Neural cell (in vitro differentiated cells): ENCODE measurements at regions not wholly inside any gene's neighbourhood (a gene's known extent, or its start where the extent isn't known, plus 50 kb on each side); places are given as distances from the start of the nearest gene placed in this dataset.

Experiments used
- H2AFZ ChIP-seq: fragments of 200-600, 300-800 bp; sonication (generic), shearing (Covaris generic); 2 replicates; pipeline ENCODE4 v1.6.0; 2014; ENCODE audit warnings: low read depth, mild to moderate bottlenecking, antibody characterized with exemption, low read length, moderate library complexity
- H3F3A ChIP-seq: fragments of 200-600 bp; shearing (Covaris generic); 2 replicates; pipeline ENCODE4 v1.6.1; 2016; ENCODE audit warnings: mild to moderate bottlenecking, moderate library complexity, mixed read lengths, antibody characterized with exemption, low read length; ENCODE audit not compliant: insufficient read depth, poor library complexity, severe bottlenecking
- H3K27ac ChIP-seq: fragments of 200-600, 300-800 bp; sonication (generic), shearing (Covaris generic); 2 replicates; pipeline ENCODE4 v1.5.1; 2014; ENCODE audit warnings: mild to moderate bottlenecking, low read length, moderate library complexity
- H3K27me3 ChIP-seq: fragments of 300-800, 200-600 bp; sonication (generic), shearing (Covaris generic); 2 replicates; pipeline ENCODE4 v1.6.0; 2014; ENCODE audit warnings: mild to moderate bottlenecking, low read depth, low read length, moderate library complexity; ENCODE audit not compliant: insufficient read depth
- H3K36me3 ChIP-seq: fragments of 300-800, 200-600 bp; sonication (generic), shearing (Covaris generic); 2 replicates; pipeline ENCODE4 v1.5.1; 2014; ENCODE audit warnings: mild to moderate bottlenecking, antibody characterized with exemption, low read length, moderate library complexity; ENCODE audit not compliant: insufficient read depth
- H3K4me2 ChIP-seq: fragments of 300-800, 200-600 bp; sonication (generic), shearing (Covaris generic); 2 replicates; pipeline ENCODE4 v1.6.0; 2014; ENCODE audit warnings: mild to moderate bottlenecking, low read length
- H3K4me3 ChIP-seq: fragments of 300-800, 200-600 bp; sonication (generic), shearing (Covaris generic); 2 replicates; pipeline ENCODE4 v1.5.1; 2014; ENCODE audit warnings: mild to moderate bottlenecking, low read length, moderate library complexity
- H3K79me2 ChIP-seq: fragments of 200-600 bp; shearing (Covaris generic); replicated peaks from 2 replicates; pipeline ENCODE4 v1.6.0; 2014; ENCODE audit warnings: mild to moderate bottlenecking, low read length, moderate library complexity; ENCODE audit not compliant: insufficient read depth
- H3K9ac ChIP-seq: fragments of 300-800, 200-600 bp; sonication (generic), shearing (Covaris generic); 2 replicates; pipeline ENCODE4 v1.6.1; 2016; ENCODE audit warnings: mild to moderate bottlenecking, low read length, mixed read lengths
- H3K9me2 ChIP-seq: fragments of 200-600 bp; shearing (Covaris generic); 2 replicates; pipeline ENCODE4 v1.6.1; 2016; ENCODE audit warnings: mild to moderate bottlenecking, low read length, mixed read lengths; ENCODE audit not compliant: insufficient read depth
- H3K9me3 ChIP-seq: fragments of 200-600, 300-800 bp; sonication (generic), shearing (Covaris generic); 2 replicates; pipeline ENCODE4 v1.6.1; 2016; ENCODE audit warnings: mild to moderate bottlenecking, mixed run types, low read length, moderate library complexity, mixed read lengths
- H4K20me1 ChIP-seq: fragments of 200-600 bp; shearing (Covaris generic); 2 replicates; pipeline ENCODE4 v1.6.1; 2016; ENCODE audit warnings: mild to moderate bottlenecking, mixed run types; ENCODE audit not compliant: insufficient read depth
- EP300 ChIP-seq: fragments of 450-650 bp; conservative IDR thresholded peaks from 2 replicates; pipeline ENCODE4 v1.6.1; 2014; ENCODE audit warnings: antibody characterized with exemption, mild to moderate bottlenecking, moderate library complexity; ENCODE audit not compliant: poor library complexity, severe bottlenecking
- EZH2 ChIP-seq: fragments of 200-600, 300-800 bp; shearing (Covaris generic), sonication (generic); IDR thresholded peaks from 2 replicates; pipeline ENCODE4 v1.6.1; 2014; ENCODE audit warnings: antibody characterized with exemption, low read length, borderline replicate concordance, mild to moderate bottlenecking; ENCODE audit not compliant: insufficient read depth, poor library complexity, severe bottlenecking
- MXI1 ChIP-seq: fragments of 450-650 bp; conservative IDR thresholded peaks from 2 replicates; pipeline ENCODE4 v1.6.1; 2014; ENCODE audit warnings: antibody characterized with exemption, mild to moderate bottlenecking; ENCODE audit not compliant: poor library complexity, severe bottlenecking
- POLR2AphosphoS5 ChIP-seq: IDR thresholded peaks from 2 replicates; pipeline ENCODE4 v1.6.1; 2012
- RAD21 ChIP-seq: fragments of 450-650 bp; conservative IDR thresholded peaks from 2 replicates; pipeline ENCODE4 v1.6.1; 2014; ENCODE audit warnings: antibody characterized with exemption, mild to moderate bottlenecking, moderate library complexity
- REST ChIP-seq: IDR thresholded peaks from 2 replicates; pipeline ENCODE4 v1.6.1; 2012; ENCODE audit warnings: borderline replicate concordance
- SMC3 ChIP-seq: fragments of 450-650 bp; conservative IDR thresholded peaks from 2 replicates; pipeline ENCODE4 v1.6.1; 2014; ENCODE audit warnings: antibody characterized with exemption, mild to moderate bottlenecking, moderate library complexity; ENCODE audit not compliant: poor library complexity
- TAF1 ChIP-seq: IDR thresholded peaks from 2 replicates; pipeline ENCODE4 v1.6.1; 2012; ENCODE audit warnings: low read depth
- TF ChIP-seq, protein P1 (sequence below): fragments of 450-650 bp; IDR thresholded peaks from 2 replicates; pipeline ENCODE4 v1.5.1; 2014; ENCODE audit warnings: antibody characterized with exemption, mild to moderate bottlenecking, moderate library complexity; ENCODE audit not compliant: poor library complexity, severe bottlenecking

- no peak overlapping the region for H3K9ac ChIP-seq
- no peak overlapping the region for H3K4me3 ChIP-seq
- no peaks in the 10 kb centered on the region for H3K79me2 ChIP-seq
- no peaks in the 10 kb centered on the region for H3K9me2 ChIP-seq
- H2AFZ ChIP-seq, result no peak overlapping the region
- no peaks in the 10 kb centered on the region for H3K9me3 ChIP-seq
- no peak overlapping the region for H3K4me2 ChIP-seq
- no peaks in the 10 kb centered on the region for H4K20me1 ChIP-seq
- no peak for TF ChIP-seq MXI1
- no peak for TF ChIP-seq REST
- no peak for TF ChIP-seq TAF1
- TF ChIP-seq EP300, result no peak
- no peak for TF ChIP-seq RAD21
- no peaks in the 10 kb centered on the region for H3F3A ChIP-seq
- no peaks in the 10 kb centered on the region for H3K27me3 ChIP-seq
- H3K27ac ChIP-seq, result no peak overlapping the region
- H3K36me3 ChIP-seq, result no peaks in the 10 kb centered on the region
These were observed 545.3 kb upstream of the VSTM2A start for GRCh38 chr7:53996876-53997275.

GRCh38 chr7:54014765-54015164, 527.4 kb upstream of the VSTM2A start:
- no peak overlapping the region for H3K9ac ChIP-seq

More at GRCh38 chr7:54014765-54015164, 527.4 kb upstream of the VSTM2A start:
- Histone ChIP-seq H3K27ac (no peak overlapping the region), H3K36me3 (no peaks in the 10 kb centered on the region), H3K9me2 (no peaks in the 10 kb centered on the region), H4K20me1 (no peaks in the 10 kb centered on the region), H3F3A (no peaks in the 10 kb centered on the region), H3K79me2 (no peaks in the 10 kb centered on the region), H2AFZ (no peak overlapping the region), H3K27me3 (no peaks in the 10 kb centered on the region), H3K4me3 (no peak overlapping the region), H3K4me2 (no peak overlapping the region), H3K9me3 (peaks cover 5% of the 10 kb centered on the region)
- no peak for TF ChIP-seq POLR2AphosphoS5
- TF ChIP-seq EP300, result no peak
- TF ChIP-seq, protein P1, sequence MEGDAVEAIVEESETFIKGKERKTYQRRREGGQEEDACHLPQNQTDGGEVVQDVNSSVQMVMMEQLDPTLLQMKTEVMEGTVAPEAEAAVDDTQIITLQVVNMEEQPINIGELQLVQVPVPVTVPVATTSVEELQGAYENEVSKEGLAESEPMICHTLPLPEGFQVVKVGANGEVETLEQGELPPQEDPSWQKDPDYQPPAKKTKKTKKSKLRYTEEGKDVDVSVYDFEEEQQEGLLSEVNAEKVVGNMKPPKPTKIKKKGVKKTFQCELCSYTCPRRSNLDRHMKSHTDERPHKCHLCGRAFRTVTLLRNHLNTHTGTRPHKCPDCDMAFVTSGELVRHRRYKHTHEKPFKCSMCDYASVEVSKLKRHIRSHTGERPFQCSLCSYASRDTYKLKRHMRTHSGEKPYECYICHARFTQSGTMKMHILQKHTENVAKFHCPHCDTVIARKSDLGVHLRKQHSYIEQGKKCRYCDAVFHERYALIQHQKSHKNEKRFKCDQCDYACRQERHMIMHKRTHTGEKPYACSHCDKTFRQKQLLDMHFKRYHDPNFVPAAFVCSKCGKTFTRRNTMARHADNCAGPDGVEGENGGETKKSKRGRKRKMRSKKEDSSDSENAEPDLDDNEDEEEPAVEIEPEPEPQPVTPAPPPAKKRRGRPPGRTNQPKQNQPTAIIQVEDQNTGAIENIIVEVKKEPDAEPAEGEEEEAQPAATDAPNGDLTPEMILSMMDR, result no peak
- TF ChIP-seq REST, result no peak
- TF ChIP-seq TAF1, result no peak
- no peak for TF ChIP-seq MXI1
- TF ChIP-seq RAD21, result no peak
- TF ChIP-seq SMC3, result no peak
- no peak for TF ChIP-seq EZH2
